ENCODE measurements at regions not wholly inside any gene's neighbourhood (a gene's known extent, or its start where the extent isn't known, plus 50 kb on each side); places are given as distances from the start of the nearest gene placed in this dataset.
"Not testable (repeated sequence)": the region's sequence is repeated elsewhere in the genome, so short reads cannot be mapped to it uniquely, and the experiment has no call there.

GRCh38 chr12:114616081-114616480, 67.9 kb downstream of the TBX3 start:
- DNase-seq (ENCODE audit: low read depth) = no peak

DNA sequence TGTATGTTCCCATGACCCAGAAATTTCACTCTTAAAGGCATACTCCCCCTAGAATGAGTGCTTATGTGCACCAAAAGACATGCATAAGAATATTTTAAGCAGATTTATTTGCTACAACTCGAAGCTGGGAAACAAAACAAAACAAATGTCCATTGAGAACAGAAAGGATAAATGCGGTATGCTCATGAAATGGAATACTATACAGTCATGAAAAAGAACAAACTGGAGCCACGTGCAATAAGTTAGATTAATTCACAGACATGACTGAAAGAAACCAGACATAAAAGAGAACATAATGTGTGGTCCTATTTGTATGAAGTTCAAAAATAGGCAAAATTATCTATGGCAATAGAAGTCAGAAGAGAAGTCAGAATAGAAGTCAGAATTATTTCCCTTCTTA, 69.9 kb downstream of the TBX3 start:
- no peak for DNase-seq (ENCODE audit: low read depth)

DNA sequence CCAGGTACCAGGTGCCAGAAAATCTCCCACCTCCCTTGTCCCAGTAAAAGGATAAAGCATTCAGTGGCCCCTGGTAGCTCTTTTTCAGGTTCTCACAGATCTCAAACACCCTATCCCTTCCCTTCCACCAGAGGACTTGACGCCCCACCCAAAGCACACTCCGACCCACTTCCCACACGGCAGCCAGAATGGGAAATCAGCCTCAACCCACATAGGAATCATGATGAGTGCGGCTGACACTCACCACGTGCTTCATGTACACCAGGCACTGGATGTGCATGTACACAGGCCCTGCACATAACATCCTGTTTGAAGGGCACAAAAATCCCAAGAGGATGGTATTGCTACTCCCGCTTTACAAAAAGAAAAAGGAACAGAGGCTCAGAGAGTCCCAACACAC, 71.9 kb downstream of the TBX3 start:
- no peak for DNase-seq (ENCODE audit: low read depth)

DNA sequence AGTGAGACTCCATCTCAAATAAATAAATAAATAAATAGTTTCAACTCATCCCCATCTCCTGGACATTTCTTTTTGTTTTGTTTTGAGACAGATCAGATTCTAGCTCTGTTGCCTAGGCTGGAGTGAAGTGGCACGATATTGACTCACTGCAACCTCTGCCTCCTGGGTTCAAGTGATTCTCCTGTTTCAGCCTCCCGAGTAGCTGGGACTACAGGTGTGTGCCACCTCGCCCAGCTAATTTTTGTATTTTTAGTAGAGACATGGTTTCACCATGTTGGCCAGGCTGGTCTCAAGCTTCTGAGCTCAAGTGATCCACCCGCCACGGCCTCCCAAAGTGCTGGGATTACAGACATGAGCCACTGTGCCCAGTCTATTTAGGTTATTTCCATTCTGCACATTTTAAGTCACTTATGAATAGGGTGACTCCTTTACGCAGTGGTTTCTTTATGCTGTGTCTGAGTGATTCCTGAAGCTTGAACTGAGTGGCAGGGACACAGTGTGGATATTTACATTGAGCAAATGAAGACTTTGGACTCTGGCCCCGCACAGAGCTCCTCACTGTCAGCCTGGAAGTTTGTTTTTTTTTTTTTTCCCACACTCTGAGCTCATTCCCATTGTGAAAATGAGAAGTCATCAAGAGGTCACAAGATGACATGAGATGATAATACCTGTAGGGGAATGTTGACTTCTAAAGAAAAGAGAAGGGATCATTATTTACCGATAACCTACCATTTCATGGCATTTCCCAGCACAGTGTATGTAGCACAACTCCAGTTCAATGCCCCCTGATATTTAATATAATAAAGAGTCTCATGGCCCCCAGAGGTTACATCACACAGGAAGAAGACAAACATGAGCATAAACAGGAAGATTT, 72.6 kb downstream of the TBX3 start:
- no peak for DNase-seq (ENCODE audit: low read depth)

DNA sequence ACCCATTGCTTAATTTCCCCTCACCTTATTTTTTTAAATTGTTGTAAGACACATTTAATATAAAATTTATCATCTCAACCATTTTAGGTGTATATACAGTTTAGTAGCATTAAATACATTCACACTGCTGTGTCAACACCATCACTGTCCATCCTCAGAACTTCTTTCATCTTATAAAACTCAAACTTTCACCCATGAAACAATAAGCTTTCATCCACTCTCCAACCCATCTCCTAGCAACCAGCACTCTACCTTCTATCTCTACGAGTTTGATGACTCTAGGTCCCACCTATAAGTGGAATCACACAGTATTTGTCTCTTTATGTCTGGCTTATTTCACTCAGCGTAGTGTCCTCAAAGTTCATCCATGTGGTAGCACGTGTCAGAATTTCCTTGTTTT, 75.5 kb downstream of the TBX3 start:
- DNase-seq (ENCODE audit: low read depth) = no peak

DNA sequence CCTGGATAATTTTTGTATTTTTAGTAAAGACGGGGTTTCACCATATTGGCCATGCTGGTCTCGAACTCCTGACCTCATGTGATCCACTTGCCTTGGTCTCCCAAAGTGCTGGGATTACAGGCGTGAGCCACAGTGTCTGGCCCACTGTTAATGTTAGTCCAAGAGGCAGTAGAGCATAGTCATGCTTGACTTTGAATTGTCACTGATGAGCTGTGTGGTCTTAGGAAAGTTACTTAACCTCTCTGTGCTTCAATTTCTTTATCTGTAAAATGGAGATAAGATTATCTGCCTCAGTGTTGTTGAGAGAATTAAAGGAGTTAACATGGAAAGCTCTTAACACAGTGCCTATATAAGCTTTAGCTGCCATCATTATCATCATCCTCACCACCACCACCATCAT, 78.1 kb downstream of the TBX3 start:
- DNase-seq (ENCODE audit: low read depth) = no peak

GRCh38 chr12:114604606-114605005, 79.4 kb downstream of the TBX3 start:
- DNase-seq (ENCODE audit: low read depth) = no peak

- DNase-seq (ENCODE audit: low read depth) = not testable (repeated sequence)
These were observed 83.4 kb downstream of the TBX3 start for GRCh38 chr12:114600584-114600983.

- DNase-seq (ENCODE audit: low read depth) = no peak
These were observed 85.9 kb downstream of the TBX3 start for GRCh38 chr12:114598111-114598510.

DNA sequence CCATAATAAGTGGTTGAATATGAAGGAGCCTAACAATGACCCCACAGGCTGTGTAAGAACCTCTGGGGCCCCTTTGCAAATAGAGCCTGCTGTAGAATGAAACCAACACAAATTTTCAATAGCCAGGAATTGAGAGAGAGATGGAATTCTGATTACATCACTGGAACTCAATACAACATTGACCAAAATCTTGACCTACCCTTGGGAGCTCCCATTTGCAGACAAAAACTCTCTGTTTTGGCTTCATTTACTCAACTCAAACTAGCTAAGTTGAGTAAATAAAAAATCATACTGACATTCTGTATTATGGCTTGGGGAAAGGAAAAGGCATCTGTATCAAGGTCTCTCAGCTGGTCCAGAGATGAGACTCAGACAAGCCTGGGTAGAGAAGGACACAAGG, 91.0 kb downstream of the TBX3 start:
- no peak for DNase-seq (ENCODE audit: low read depth)

DNA sequence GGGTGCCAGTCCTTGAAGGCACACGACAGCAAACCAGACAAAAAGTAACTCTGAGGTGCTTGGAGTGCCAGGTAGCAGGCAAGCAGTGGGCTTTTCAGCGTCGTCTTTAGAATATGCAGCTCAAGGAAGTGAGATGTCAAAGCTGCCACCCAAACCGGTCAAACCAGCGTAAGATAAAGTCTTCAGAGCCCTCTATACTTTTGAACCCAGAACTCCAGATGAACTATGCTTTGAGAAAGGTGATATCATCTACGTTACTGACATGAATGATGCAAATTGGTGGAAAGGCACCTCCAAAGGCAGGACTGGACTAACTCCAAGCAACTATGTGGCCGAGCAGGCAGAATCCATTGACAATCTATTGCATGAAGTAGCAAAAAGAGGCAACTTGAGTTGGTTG, 95.9 kb downstream of the TBX3 start:
- DNase-seq (ENCODE audit: low read depth) = no peak

- DNase-seq (ENCODE audit: low read depth) = no peak
These were observed 103.7 kb downstream of the TBX3 start for GRCh38 chr12:114580306-114580705.

DNA sequence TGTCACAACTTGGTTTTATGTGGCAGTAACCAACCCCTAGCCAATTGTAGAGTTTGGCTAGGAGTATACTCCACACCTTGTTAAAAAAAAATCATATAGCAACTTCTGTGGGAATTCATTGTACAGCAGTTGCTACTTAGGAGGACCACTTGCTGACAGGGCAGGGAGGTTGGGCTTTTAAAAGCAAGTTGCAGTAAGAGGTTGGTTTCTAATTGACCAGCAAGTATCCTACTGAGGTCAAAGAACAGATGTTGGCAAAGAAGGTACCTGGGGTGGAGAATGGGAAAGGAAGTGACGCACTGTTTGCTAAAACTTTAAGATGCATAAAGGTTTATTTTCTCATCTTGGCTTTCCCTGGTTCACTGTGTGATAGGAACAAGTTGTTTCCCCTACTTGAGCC, 104.6 kb downstream of the TBX3 start:
- DNase-seq (ENCODE audit: low read depth) = no peak

DNA sequence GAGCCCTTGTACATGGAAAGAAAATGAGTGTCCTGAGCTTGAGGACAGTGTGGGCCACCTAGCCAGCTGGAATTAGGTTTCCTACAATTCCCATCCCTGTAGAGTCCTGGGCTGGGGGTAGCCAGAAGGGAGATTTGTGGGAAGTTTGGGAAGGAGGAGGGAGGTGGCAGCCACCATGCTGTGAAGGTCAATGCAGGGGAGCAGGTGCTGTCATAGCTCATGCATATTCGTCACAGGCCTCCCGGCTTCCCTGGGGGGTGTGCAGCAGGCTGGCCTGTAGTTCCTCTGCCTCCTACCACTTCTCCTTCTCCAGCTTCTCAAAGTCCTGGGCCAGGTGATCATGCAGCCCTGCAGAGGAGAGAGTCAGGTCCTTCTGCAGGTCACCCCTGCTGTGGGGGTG, 121.3 kb downstream of the TBX3 start:
- DNase-seq (ENCODE audit: low read depth) = no peak

- DNase-seq (ENCODE audit: low read depth) = no peak
These were observed 128.5 kb downstream of the TBX3 start for GRCh38 chr12:114555451-114555850.

DNA sequence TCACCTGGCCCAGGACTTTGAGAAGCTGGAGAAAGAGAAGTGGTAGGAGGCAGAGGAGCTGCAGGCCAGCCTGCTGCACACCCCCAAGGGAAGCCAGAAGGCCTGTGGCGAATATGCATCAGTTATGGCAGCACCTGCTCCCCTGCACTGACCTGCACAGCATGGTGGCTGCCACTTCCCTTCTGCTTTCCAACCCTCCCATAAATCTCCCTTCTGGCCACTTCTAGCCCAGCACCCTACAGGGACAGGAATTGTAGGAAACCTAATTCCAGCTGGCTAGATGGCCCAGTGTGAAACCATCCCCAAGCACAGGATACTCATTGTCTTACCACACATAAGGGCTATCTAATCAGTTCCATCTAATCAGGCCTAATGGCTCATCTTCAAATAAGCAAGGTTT, 136.3 kb downstream of the TBX3 start:
- DNase-seq (ENCODE audit: low read depth) = no peak

- DNase-seq (ENCODE audit: low read depth) = no peak
These were observed 124.5 kb upstream of the TBX5 start for GRCh38 chr12:114530417-114530816.

GRCh38 chr12:114529966-114530365, 124.0 kb upstream of the TBX5 start:
- no peak for DNase-seq (ENCODE audit: low read depth)

DNA sequence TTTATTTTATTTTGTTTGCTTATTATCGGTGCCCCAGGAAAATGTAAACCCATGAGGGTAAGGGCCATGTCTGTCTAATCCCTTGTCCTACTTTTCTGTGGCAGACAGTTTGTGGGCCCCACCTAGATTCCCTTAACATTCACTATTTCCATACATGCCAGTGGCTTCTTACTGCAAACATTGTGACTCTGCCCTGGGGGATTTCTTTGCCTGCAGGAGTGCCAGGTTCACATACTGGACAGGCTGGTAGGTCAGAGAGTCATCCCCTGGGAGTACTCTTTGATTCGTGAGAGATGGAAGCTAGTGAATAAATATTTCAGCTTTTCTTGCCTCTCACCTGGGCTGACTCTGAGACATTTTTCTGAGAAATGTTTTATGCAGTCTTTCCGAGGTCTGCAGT, 122.8 kb upstream of the TBX5 start:
- no peak for DNase-seq (ENCODE audit: low read depth)

GRCh38 chr12:114521160-114521559, 115.2 kb upstream of the TBX5 start:
- DNase-seq (ENCODE audit: low read depth) = not testable (repeated sequence)

DNA sequence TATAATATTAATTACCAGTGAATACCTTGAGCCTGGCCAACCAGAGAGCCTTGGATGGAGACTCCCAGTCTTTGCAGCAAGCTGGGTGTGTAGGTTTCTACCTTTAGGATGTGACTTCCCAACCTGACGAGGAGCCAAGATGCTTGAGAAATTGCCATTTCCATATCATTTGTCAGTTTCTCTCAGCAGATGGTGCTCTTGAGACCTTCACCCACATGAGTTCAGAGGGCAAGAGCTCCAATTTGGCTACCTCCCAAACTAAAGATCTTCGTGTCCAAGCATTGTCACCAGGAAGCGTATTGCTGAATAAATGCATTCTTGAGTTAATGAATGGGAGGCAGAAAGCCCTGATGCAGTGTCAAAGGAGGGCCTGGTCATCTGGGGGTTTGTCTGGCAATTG, 106.4 kb upstream of the TBX5 start:
- no peak for DNase-seq (ENCODE audit: low read depth)

DNA sequence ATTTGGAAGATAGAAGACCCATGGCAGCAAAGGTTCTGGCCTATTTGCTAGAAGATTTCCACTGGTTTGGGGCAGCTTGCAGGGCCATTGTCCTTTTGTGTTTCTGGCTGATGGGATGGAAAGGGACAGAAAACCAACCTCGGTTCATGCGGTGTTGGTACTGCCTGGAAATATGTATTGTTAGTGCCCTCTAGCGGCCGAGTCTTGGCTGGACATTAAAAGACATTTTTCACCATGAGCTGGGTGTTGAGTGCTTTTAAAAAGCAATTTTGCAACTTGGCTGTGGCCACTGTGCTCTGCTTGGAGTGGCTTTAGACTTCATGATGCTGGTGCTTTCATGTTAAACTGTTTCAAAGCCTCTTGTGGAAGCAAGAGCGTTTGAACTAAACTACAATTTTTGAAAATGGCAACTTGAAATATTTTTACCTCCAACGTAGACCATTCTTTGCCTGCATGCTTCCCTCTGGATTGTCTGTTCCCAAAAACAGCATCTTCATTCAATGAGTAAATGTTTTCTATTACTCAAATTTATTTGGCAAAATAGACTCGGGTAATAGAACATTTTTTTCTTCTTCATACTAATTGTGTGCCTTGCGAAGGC, 102.7 kb upstream of the TBX5 start:
- DNase-seq (ENCODE audit: low read depth) = peak; percentile 50

GRCh38 chr12:114506651-114507050, 100.7 kb upstream of the TBX5 start:
- no peak for DNase-seq (ENCODE audit: low read depth)

DNA sequence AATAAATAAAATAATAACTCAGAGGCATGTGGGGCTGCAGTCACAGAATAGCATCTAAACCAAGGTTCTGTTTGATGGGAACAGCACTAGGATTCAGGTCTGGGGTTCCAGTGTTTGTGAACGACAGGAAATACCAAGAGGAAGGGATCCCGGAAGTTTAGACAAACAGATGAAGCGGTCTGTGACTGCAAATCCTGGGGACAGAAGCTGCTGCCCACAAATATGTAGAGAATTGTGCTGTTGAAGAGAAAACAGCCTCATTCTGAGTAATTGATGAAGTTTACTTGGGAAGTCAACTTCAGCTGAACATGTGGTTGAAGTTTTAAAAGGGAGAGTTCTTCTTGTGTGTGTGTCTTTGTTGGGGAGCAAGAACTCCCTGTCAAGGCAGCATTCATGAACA, 98.4 kb upstream of the TBX5 start:
- no peak for DNase-seq (ENCODE audit: low read depth)
